HCT116 (cell line): ENCODE measurements at regions not wholly inside any gene's neighbourhood (a gene's known extent, or its start where the extent isn't known, plus 50 kb on each side); places are given as distances from the start of the nearest gene placed in this dataset.

Experiments used
- ATAC-seq: fragments of 200-7000 bp; cut with Tn5 transposase; 2 replicates; pipeline ENCODE4 v1.9.1; 2020; ENCODE audit warnings: mild to moderate bottlenecking, moderate library complexity
- BruUV-seq: library from RNA; stranded (reverse); fragments of 400-500 nt; replicated peaks from 2 replicates; lab custom pipeline; 2021; lab: Mats Ljungman, UMichigan
- CTCF ChIA-PET: fragments of 300-600 bp; sonication (Branson Sonifier 250); formaldehyde crosslinking; loops from one replicate; lab custom pipeline; 2021; ENCODE audit warnings: antibody characterized with exemption; lab: Charles Lee
- POLR2A ChIA-PET: fragments of 300-600, 350-600 bp; sonication (Branson Sonifier 250); formaldehyde crosslinking; loops from one replicate; lab custom pipeline; 2021; ENCODE audit warnings: antibody characterized with exemption; lab: Charles Lee
- RAD21 ChIA-PET, 2 experiments: fragments of 300-600 bp; sonication (Branson Sonifier 250); formaldehyde crosslinking; loops; one replicate each; lab custom pipeline; 2023; ENCODE audit warnings: low total read pairs in 2 of 2; ENCODE audit not compliant: uncharacterized antibody in 2 of 2, unreplicated experiment in 2 of 2, low non-redundant PET in 1 of 2; lab: Charles Lee
- DNase-seq: peaks from one replicate; pipeline ENCODE4 v3.0.0-alpha.2; 2010; ENCODE audit warnings: low read depth, low spot score
- H2AFZ ChIP-seq: fragments of 200-600 bp; shearing (Covaris generic), sonication (generic); 2 replicates; pipeline ENCODE4 v1.6.1; 2017; ENCODE audit warnings: low read depth, mixed run types, mixed read lengths, antibody characterized with exemption, low read length; ENCODE audit not compliant: poor library complexity, severe bottlenecking
- H3K27ac ChIP-seq: 2 replicates; pipeline ENCODE4 v1.5.1; 2012; ENCODE audit warnings: low read depth, low read length
- H3K27me3 ChIP-seq: fragments of 200-600 bp; sonication (generic); 2 replicates; pipeline ENCODE4 v1.6.1; 2016; ENCODE audit warnings: mixed run types, low read length, mixed read lengths; ENCODE audit not compliant: insufficient read depth
- H3K36me3 ChIP-seq, 2 experiments: fragments of 200-500 bp in 1 of 2; fragments of 200-600 bp in 1 of 2; sonication (Bioruptor generic) in 1 of 2; sonication (generic) in 1 of 2; 2 replicates each; pipeline versions ENCODE4 v1.5.1 to v1.6.1; 2014 to 2016; ENCODE audit warnings: low read length in 2 of 2, inconsistent platforms in 1 of 2, mixed read lengths in 1 of 2, mixed run types in 1 of 2; ENCODE audit not compliant: insufficient read depth in 2 of 2, control insufficient read depth in 1 of 2
- H3K4me1 ChIP-seq, 2 experiments: fragments of 200-600 bp in 1 of 2; sonication (generic) in 1 of 2; 2 replicates each; pipeline versions ENCODE4 v1.5.1 to v1.6.1; 2012 to 2017; ENCODE audit warnings: low read length in 2 of 2, inconsistent platforms in 1 of 2, mild to moderate bottlenecking in 1 of 2, mixed read lengths in 1 of 2, mixed run types in 1 of 2, moderate library complexity in 1 of 2; ENCODE audit not compliant: insufficient read depth in 2 of 2, control insufficient read depth in 1 of 2
- H3K4me2 ChIP-seq: fragments of 200-600 bp; sonication (generic); 2 replicates; pipeline ENCODE4 v1.6.1; 2017; ENCODE audit warnings: mixed run types, low read length, mixed read lengths
- H3K4me3 ChIP-seq, 2 experiments: fragments of 200-600 bp in 1 of 2; sonication (generic) in 1 of 2; replicated peaks in 1 of 2; 2 replicates each; pipeline ENCODE4 v1.5.1; 2011 to 2016; ENCODE audit warnings: low read length in 2 of 2, control low read depth in 1 of 2, low read depth in 1 of 2, mild to moderate bottlenecking in 1 of 2, mixed read lengths in 1 of 2, mixed run types in 1 of 2
- H3K79me2 ChIP-seq: fragments of 200-600 bp; sonication (generic); 2 replicates; pipeline ENCODE4 v1.6.1; 2017; ENCODE audit warnings: mild to moderate bottlenecking, mixed run types, low read length, moderate library complexity, mixed read lengths; ENCODE audit not compliant: insufficient read depth
- H3K9ac ChIP-seq: fragments of 200-600 bp; sonication (generic); 2 replicates; pipeline ENCODE4 v1.6.1; 2016; ENCODE audit warnings: low read length, mixed read lengths
- H3K9me2 ChIP-seq: fragments of 200-600 bp; sonication (generic), shearing (Covaris generic); 2 replicates; pipeline ENCODE4 v1.6.1; 2017; ENCODE audit warnings: mixed run types, mild to moderate bottlenecking, moderate library complexity; ENCODE audit not compliant: insufficient read depth
- H3K9me3 ChIP-seq, 2 experiments: fragments of 200-500 bp in 1 of 2; fragments of 200-600 bp in 1 of 2; sonication (Bioruptor generic) in 1 of 2; sonication (generic) in 1 of 2; 2 replicates each; pipeline ENCODE4 v1.6.1; 2014 to 2017; ENCODE audit warnings: low read length in 2 of 2, mixed read lengths in 2 of 2, inconsistent platforms in 1 of 2, low read depth in 1 of 2, mild to moderate bottlenecking in 1 of 2, mixed run types in 1 of 2, moderate library complexity in 1 of 2; ENCODE audit not compliant: control insufficient read depth in 1 of 2, insufficient read depth in 1 of 2
- H4K20me1 ChIP-seq: fragments of 200-600 bp; sonication (generic), shearing (Covaris generic); 2 replicates; pipeline ENCODE4 v1.6.1; 2017; ENCODE audit warnings: mixed run types, mild to moderate bottlenecking, moderate library complexity; ENCODE audit not compliant: insufficient read depth
- CTCF ChIP-seq, 3 experiments: fragments of 200-600 bp in 1 of 3; sonication (generic) in 1 of 3; IDR thresholded peaks in 2 of 3; conservative IDR thresholded peaks in 1 of 3; 2 replicates each; pipeline ENCODE4 v1.5.1; 2012 to 2017; ENCODE audit warnings: low read depth in 2 of 3, low read length in 2 of 3, antibody characterized with exemption in 1 of 3, borderline replicate concordance in 1 of 3, control low read depth in 1 of 3, mild to moderate bottlenecking in 1 of 3, mixed read lengths in 1 of 3, mixed run types in 1 of 3, moderate library complexity in 1 of 3; ENCODE audit not compliant: insufficient read depth in 1 of 3
- EGR1 ChIP-seq: IDR thresholded peaks from 2 replicates; pipeline ENCODE4 v1.6.1; 2012; ENCODE audit warnings: low read depth
- ELF1 ChIP-seq: IDR thresholded peaks from 2 replicates; pipeline ENCODE4 v1.6.1; 2012; ENCODE audit warnings: low read depth, borderline replicate concordance
- EZH2 ChIP-seq: fragments of 200-600 bp; sonication (generic); IDR thresholded peaks from 2 replicates; pipeline ENCODE4 v1.6.1; 2017; ENCODE audit warnings: antibody characterized with exemption, mixed run types
- EZH2phosphoT487 ChIP-seq: fragments of 200-600 bp; IDR thresholded peaks from 2 replicates; pipeline ENCODE4 v1.6.1; 2018; ENCODE audit warnings: antibody characterized with exemption, borderline replicate concordance
- MAX ChIP-seq: IDR thresholded peaks from 2 replicates; pipeline ENCODE4 v1.6.1; 2012
- RAD21 ChIP-seq: IDR thresholded peaks from 2 replicates; pipeline ENCODE4 v1.6.1; 2012; ENCODE audit warnings: low read depth, mild to moderate bottlenecking
- REST ChIP-seq: IDR thresholded peaks from 2 replicates; pipeline ENCODE4 v1.6.1; 2012; ENCODE audit warnings: low read depth
- SIN3A ChIP-seq: IDR thresholded peaks from 2 replicates; pipeline ENCODE4 v1.6.1; 2012; ENCODE audit warnings: low read depth
- SP1 ChIP-seq: IDR thresholded peaks from 2 replicates; pipeline ENCODE4 v1.6.1; 2012; ENCODE audit warnings: low read depth
- SRF ChIP-seq: IDR thresholded peaks from 2 replicates; pipeline ENCODE4 v1.6.1; 2012; ENCODE audit warnings: low read depth
- ZFX ChIP-seq: fragments of 450-650 bp; IDR thresholded peaks from 2 replicates; pipeline ENCODE4 v1.6.1; 2017
- ZNF274 ChIP-seq: fragments of 200-500 bp; sonication (Bioruptor generic); IDR thresholded peaks from 2 replicates; pipeline ENCODE4 v1.6.1; 2014; ENCODE audit warnings: mild to moderate bottlenecking, low read depth, low read length, inconsistent platforms
- intact Hi-C: fragments of 100-400 bp; cut with micrococcal nuclease; formaldehyde crosslinking; loops from 2 replicates; pipeline ENCODE4 v1.10.0; 2022

- ChIA-PET RAD21 (no interaction called here), CTCF (no interaction called here), POLR2A (no interaction called here)
- DNase-seq (no peak), ATAC-seq (no peak)
- Histone ChIP-seq H2AFZ (no peak overlapping the region), H3K9ac (no peak overlapping the region), H3K27ac (no peak overlapping the region), H3K4me3 (no peak overlapping the region), H3K4me1 (no peaks in the 10 kb centered on the region), H3K79me2 (no peaks in the 10 kb centered on the region), H3K9me3 (peaks cover 8 to 10% of the 10 kb centered on the region in 2 experiments; a peak in 3 of 4 replicates), H3K36me3 (no peaks in the 10 kb centered on the region; a peak in 1 of 4 replicates), H4K20me1 (no peaks in the 10 kb centered on the region), H3K9me2 (no peaks in the 10 kb centered on the region), H3K4me2 (no peak overlapping the region), H3K27me3 (no peaks in the 10 kb centered on the region)
- intact Hi-C loops, result no loop called here
- BruUV-seq, result no TSS peak
- TF ChIP-seq ELF1 (no peak), EZH2 (no peak), SIN3A (no peak), RAD21 (no peak), REST (no peak), SP1 (no peak), ZFX (no peak), MAX (no peak), CTCF (IDR thresholded peaks at IDR 0.05 in 2 of 3, conservative IDR thresholded peaks at IDR 0.05 in 1 of 3; ENCODE audit: borderline replicate concordance in 1 of 3, insufficient read depth in 1 of 3, low read depth in 2 of 3, low read length in 2 of 3) (no peak), EGR1 (no peak), EZH2phosphoT487 (no peak), SRF (no peak), ZNF274 (no peak)
Observed at GRCh38 chr18:77590943-77591515, 341.4 kb downstream of the GALR1 start.
